NCI-H2029 (cell line): ENCODE measurements at regions not wholly inside any gene's neighbourhood (a gene's known extent, or its start where the extent isn't known, plus 50 kb on each side); places are given as distances from the start of the nearest gene placed in this dataset.

Source experiments
- DNase-seq: peaks from one replicate; lab custom pipeline; 2025; lab: John Stamatoyannopoulos, UW

DNA sequence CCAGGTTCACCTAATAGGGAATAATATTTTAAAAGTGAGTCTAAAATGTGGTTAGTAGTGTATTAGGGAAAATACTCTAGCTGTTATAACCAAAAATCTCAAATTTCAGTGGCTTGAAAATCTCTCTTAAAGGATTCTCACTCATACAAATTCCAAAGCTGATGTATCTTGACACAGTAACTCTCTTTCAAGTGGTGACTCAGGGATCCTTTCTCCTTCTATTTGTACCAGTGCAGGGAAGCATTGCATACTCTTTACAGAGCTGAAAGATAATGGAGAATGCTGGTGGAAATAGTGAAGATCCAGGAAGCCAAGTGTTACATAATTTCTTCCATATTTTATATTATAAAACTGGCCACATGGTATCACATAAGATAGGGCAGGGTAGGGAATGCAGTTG, 560.2 kb upstream of the CDH9 start:
- DNase-seq, result no peak

DNA sequence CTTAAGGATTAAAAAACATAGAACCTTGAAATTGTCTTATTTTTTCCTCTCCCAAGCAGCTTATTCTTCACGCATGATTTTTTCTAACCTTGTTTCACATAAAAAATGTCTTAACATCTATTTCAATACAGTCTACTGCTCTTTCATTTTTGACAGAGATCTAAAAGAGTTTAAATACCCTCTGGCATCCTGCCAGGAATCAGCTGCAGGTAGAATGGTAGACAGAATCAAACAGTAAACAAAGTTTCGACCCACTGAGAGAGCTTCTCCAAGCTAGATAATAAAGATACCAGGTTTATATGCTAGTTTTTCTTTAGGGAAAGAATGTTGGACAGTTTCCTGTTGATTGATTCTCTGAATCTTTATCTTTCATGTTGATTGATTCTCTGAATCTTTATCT, 555.8 kb upstream of the CDH9 start:
- DNase-seq, result no peak

DNA sequence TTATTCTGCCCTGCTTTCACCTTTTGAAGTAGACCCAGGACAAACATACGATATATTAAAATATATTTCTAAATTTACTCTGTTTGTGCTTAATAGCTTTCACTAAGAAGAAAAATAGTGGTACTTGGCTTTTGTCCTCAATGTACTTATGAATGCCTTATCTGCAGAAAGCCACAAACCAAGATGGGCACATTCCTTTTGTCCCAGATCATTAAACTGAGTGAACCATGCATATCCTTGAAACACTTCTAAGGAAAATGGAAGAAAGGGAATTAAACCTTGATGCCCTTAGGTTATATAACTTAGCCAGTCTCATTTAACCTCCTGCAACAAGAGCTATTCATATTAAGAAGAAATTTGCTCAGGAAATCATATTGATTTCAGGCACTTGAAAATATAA, 553.8 kb upstream of the CDH9 start:
- no peak for DNase-seq

DNA sequence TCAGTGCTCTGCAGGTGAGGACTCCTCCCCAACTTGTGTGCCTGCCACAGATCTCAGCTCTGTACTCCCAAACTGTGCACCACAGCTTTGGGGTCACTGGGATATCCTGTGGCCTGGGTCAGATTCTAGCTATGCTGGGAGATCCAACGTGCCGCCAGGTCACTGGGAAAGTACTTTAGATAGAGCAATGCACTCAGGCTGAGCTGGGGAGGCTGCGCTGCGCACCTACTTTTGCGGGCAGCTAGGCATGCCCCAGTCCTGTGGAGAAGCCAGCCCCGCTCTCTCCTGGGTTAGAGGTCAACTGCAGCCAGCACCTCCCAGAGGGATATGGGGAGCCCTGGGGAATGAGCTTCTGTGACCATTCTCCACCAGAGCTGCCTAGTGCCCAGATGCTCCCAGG, 552.1 kb upstream of the CDH9 start:
- DNase-seq, result no peak

DNA sequence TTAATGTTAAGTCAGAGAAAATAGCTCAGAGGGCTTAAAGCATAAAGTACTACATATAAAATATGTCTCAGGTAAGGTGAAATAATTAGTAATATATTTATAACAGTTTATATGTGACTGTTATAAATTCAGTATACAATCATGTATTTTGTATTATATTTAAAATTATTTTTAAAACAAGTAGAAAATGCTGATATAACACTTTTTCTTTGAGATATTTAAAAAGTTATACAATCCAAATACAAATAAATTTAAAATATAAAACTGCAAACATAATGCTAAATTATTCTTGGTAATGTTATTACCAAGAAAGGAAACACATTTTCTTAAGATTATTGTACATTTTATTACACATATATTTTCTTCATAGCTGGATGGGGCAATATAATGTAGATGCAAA, 539.9 kb upstream of the CDH9 start:
- no peak for DNase-seq

DNA sequence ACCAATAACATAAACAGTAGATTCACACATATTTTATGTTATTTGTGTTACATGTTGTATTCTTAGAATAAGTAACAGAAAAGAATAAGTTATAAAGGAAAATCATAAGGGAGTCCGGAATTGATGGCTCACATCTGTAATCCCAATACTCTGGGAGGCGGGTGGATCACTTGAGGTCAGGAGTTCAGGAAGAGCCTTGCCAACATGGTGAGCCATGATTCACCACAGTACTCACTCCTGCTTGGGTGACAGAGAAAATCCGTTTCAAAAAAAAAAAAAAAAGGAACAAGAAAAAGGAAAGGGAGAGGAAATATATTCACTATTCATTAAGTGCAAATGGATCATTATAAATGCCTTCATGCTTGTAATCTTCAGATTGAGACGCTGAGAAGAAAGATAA, 533.3 kb upstream of the CDH9 start:
- no peak for DNase-seq

DNA sequence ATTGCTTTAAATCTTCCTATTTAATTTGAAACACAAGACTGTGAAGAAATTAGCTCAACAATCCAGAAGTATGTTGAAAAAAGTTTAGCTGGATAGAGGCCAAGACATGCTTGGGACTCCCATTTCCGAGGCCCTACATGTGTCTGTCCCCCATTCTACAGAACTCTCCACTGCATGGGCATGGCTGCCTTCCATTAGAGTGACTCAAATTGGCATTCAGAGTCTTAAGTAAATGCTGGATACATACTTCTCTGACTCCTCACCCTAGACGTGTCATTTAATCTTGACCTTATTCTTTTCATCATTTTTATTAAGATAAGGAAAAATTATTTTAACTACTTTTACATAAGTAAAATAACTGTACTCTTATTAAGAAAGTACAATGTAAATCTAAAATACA, 530.4 kb upstream of the CDH9 start:
- DNase-seq, result no peak

DNA sequence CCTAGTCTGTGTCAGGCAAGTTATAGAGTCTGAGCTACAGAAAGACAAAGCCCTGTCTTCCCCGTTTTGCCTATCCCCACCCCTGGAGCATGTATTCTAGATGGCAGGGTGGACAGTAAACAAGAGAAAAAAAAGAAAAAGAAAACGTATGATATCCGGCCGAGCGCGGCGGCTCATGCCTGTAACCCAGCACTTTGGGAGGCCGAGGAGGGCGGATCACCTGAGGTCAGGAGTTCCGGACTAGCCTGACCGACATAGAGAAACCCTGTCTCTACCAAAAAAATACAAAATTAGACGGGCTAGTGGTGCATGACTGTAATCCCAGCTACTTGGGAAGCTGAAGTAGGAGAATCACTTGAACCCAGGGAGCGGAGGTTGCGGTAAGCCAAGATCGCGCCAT, 523.0 kb upstream of the CDH9 start:
- DNase-seq, result no peak

DNA sequence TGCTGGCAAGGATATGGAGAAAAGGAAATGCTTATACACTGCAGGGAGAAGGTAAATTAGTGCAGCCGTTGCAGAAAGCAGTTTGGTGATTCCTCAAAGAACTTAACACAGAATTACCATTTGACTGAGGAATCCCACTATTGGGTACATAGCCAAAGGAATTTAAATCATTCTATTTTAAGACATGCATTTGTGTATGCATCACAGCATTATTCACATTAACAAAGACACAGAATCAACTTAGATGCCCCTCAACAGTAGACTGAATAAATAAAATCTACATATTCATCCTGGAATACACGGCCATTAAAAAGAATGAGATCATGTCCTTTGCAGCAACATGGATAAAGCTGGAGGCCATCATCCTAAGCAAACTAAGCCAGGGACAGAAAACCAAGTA, 510.1 kb upstream of the CDH9 start:
- no peak for DNase-seq

DNA sequence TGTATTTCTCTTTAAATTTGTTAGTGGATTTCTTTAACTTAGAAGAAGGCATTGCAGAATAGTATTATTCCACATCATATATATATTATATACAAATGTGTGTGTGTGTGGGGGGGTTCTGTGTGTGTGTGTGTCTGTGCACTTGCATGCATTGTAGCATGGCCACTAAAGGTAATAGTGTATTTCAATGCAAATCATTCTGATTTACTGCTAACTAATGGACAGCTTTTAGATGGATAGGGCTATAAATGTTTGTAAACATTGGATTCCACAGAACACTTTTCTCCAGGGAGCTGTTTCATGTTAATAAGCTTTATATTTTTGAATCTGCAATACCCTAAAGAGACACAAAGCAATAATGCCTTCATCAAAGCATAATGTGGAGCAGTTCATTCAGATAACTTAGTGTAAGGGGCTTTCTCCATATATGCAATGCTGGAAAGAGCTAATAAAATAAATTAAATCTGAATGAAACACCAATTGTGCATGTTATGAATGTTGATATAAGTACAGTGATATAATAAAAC, 496.7 kb upstream of the CDH9 start:
- DNase-seq, result no peak

DNA sequence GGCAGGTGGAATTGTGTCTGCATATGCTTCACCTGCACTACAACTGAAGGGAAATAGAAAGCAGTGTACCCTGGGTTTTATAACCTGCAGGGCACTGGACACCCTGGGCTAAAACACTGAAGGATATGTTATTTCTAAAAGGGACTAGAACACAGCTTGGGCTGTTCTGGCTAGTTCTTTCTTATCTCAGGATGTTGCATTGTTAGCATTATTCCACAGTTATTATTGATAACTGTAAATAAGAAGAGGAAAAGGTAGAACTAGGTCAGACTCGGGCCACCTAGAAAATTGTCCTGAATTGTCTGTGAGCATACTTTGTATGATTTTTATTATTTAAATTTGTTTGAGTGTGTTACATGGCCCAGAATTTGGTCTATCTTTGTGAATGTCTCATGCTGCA, 493.9 kb upstream of the CDH9 start:
- DNase-seq, result no peak

DNA sequence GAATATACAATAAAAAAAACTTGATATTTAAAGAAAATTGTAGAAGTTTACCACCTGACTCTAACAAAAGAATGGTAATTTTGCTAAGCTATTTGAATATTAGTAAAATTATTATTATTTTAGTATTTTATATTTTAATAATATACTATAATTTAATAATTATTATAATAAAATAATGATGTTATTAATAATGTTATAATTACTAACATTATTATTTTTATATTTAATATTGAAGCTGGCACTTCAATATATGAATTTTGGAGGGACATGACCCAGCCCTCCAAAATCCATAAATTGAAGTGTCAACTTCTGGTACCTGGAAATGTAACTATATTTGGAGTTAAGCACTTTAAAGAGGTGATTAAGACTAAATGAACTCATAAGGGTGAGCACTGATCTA, 486.1 kb upstream of the CDH9 start:
- no peak for DNase-seq

DNA sequence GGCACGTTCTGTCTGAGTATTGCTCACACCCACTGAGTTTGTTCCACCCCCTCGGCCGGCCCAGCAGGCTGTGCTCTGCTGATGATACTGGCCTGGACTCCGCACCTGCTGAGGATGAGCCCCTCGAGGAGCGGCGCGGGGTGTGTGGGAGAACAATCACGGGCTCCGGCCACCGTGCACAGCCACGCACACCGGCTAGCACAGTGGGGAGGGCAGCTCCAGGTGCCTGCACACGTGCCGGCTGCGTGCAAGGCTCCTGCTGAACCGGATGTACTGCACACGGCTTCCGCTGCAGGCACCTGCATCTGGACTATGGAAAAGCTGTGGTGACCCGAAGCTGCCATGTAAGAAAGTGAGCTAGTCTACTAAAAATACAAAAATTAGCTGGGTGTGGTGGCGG, 485.2 kb upstream of the CDH9 start:
- DNase-seq, result no peak

DNA sequence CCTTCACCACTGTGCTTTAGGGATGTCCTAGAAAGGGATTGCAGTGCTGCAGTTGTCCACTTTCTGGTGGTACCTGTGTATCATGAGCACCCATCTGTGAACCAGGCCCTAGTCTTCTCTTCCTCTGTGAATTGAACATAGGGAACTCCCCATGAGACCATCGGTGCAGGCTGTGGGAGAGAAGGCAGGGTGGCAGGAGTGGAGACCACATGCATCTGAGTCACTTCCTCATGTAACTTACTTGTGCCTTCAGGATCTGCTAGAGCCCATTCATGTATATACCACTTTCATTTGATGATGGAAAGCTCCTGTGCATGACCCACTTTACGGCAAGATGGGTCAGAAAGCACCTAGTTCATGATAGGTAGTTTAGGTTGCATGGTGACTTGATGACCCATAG, 478.1 kb upstream of the CDH9 start:
- no peak for DNase-seq

DNA sequence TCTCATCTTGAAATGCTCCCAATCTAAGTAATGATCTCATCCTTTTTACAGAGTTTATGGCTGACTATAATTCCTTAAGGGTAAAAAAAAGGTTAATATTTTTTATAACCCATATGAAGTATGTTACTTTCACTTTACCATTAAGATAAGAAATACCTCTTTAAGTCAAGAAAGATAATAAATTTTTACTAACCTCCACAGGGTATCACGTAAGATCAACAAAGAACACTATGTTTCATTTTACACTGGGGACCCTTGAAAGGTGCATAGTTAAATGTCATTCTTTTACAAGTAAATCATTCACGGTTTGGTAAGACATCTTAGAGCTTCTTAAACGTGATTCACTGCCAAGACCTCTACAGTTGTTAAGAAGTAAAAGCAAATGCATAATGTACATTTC, 472.7 kb upstream of the CDH9 start:
- no peak for DNase-seq

DNA sequence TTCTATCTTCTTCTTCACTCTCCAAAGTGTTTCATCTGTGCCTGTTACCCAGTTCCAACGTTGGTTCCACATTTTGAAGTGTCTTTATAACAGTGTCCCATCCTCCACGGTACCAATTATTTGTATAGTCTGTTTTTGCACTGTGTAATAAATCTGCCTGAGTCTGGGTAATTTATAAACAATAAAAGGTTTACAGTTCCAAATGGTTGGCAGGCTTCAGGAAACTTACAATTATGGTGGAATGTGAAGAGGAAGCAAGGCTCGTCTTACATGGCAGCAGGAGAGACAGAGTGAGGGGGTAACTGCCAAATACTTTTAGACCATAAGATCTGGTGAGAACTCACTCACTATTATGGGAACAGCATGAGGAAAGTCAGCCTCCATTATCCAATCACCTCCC, 465.4 kb upstream of the CDH9 start:
- DNase-seq, result no peak

DNA sequence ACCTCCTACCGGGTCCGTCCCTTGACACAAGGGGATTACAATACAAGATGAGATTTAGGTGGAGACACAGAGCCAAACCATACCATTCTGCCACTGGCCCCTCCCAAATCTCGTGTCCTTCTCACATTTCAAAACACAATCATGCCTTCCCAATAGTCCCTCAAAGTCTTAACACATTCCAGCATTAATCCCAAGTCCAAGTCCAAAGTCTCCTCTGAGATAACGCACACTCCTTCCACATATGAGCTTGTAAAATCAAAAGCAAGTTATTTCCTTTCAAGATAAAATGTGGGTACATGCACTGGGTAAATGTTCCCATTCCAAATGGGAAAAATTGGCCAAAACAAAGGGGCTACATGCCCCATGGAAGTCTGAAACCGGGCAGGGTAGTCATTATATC, 463.9 kb upstream of the CDH9 start:
- DNase-seq, result no peak

DNA sequence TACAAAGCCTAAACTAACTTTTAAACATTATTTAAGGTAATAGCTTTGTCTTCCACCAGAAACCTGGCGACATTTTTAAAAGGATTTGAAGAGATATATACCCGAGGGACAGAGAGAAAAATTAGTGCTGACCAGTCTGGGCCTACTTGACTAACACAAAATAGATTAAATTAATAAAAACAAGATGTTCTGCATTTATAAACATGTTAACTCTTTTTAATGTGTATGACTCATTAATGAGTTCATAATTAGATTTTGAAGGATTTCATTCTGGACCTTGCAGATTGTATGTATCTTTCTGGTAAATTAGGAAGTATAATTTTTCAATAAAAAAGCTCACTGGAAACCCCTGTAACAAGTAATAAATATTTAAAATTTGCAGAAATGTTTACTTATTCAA, 459.1 kb upstream of the CDH9 start:
- no peak for DNase-seq

DNA sequence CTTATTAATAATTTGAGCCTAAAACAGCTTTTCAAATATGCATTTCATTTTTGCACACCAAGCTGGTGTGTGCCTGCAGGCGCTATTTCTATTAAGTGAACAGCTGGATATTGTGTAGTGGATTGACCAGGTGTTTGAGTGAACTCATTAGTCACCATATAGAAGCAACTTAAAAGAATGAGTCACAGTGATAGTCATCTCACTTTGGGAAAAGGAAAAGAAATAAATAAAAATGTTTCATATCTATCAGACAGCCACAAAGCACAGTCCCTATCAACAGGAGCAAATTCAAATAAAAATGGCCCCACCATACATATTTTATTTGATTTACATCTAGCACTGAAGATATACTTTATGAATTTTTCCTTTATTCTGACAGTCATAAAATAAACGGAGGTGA, 456.5 kb upstream of the CDH9 start:
- DNase-seq, result no peak

DNA sequence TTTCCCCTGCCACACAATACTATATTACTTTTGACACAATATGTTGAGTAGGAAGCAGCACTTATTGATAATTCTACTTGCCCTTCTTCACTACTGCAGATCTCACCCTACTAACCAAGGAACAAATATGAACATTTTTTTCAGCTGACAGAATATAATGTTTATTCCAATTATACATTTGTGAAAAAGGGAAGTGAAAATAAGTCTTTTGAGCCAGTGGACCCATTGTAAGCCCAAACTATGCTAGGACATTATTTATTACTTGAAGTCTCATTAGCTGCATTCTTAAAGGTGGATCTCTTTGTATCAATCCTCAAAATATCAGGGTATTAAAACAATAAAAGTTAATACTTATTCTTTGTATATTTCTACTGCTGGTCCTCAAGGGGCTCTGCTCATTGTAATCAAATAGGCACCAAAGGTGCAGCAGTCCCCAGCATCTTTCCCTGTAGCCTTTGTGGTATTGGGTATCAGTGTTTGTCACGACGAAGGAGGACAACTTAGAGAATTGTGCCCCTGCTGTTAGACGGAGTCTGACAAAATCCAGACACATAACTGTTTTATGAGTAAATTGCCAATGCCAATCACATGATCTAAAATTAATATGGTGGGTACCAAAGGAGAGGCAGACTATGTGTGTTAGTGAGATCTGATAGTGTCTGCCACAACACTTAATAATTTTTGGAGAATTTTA, 453.5 kb upstream of the CDH9 start:
- DNase-seq, result no peak

DNA sequence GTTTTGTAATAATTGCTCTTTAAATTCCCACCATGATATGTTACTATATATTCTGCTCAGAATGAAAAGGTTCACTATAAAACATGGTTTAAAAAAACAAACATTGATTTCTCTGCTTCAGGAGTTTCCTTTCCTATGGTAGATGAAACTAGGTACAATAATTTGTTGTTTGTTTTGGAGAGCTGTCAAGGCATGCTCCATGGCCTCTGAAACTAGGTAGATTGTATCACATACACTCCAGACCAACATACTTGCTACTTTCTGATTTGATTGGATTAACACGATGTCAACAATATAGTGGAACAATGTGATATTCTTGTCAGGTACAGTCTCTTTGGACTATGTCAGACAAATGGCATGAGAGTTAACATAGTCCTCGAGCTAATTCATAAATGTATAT, 452.7 kb upstream of the CDH9 start:
- no peak for DNase-seq

DNA sequence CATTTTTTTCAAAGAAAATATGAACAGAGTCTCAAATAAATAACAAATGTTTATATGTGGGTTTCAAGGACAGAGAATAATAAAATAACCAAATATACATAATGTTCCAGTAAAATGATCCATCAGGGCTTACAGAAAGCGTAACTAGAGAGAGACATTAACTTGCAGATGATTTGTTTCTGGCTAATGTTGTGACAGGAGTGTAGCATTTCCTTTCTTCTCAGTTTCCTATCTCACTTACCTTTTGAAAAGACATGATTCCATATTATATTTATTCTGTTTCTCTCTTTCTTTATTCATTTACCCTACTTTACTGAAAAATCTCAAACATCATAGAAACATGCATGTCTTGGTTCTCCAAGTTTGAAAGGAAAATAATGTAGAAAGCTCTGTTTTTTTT, 451.3 kb upstream of the CDH9 start:
- DNase-seq, result no peak

DNA sequence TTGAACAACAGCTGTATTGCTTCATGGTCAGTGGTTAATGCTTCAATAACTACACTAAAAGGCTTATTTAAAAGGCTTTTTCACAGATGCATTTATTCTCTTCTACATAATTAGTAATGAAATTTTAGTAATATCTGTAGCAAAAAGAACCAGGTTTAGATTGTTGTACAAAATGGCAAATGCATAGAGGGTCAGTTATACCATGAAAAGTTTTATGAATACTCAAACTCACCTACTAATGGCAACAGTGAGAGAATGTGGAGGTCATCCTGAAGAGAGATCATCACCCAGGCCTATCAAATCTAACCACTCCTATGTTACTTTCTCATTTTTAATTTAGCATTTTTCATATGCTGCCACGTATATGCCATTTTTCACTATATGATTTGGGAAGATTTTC, 444.3 kb upstream of the CDH9 start:
- no peak for DNase-seq

DNA sequence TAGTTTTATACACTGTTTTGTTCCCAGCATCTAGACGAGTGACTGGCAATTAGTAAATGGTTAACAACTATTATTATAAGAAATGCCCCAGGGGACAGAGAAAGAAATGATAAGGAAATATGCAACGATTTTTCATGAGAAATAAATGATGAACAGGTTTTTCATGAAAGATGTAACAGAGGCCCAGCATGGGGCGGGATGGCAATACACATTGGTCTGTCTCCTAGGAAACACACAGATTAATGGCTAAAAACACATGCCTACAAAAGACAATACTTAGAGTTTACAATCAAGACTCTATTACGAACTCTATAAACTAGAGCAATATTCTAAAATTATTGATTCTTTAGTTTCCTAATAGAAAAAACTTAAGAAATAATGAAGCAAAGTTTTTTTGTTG, 441.5 kb upstream of the CDH9 start:
- DNase-seq, result no peak

DNA sequence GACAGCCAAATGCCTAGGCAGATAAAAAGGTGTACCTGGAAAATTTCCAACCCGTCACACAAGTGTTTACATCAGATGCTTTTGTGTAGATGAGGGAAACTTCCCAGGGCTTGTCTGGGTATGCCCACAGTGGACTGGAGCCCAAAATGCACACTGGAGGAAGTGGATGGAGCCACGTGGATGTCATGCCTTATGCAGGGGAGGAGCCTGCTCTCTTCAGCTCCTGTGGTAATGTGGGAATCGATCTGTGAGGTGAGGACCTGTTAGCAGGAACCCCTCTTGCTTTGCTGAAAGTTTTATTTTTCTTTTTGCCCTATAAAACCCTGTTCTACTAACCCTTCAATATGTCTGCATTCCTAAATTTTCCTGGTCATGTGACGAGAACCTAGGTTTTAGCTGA, 439.2 kb upstream of the CDH9 start:
- no peak for DNase-seq
